T-helper 2 cell (primary cell): ENCODE measurements at regions not wholly inside any gene's neighbourhood (a gene's known extent, or its start where the extent isn't known, plus 50 kb on each side); places are given as distances from the start of the nearest gene placed in this dataset.

Source experiments
- DNase-seq, 5 experiments: peaks; one replicate each; pipeline versions ENCODE4 v3.0.0 to v3.0.0-alpha.2; 2012 to 2022

DNA sequence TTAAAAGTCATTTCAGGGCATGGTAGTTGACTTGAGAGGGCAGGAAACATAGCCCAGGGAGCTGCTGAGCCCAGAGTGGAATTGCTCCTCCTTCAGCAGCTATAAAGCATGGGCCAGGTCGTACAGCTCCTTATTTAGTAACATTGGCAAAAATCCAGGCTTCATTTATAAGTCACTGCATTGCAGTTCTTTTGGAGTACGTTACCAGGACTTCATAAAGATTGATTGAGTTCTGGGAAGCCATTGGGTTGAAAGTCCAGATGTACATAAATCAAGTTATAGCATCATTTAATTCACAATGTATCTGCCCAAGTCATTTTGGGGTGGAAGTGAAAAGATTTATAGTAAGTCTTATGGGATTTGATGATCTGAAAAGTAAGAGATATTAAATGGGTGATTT is 53.0 kb upstream of the ANKEF1 start:
- no peak for DNase-seq

DNA sequence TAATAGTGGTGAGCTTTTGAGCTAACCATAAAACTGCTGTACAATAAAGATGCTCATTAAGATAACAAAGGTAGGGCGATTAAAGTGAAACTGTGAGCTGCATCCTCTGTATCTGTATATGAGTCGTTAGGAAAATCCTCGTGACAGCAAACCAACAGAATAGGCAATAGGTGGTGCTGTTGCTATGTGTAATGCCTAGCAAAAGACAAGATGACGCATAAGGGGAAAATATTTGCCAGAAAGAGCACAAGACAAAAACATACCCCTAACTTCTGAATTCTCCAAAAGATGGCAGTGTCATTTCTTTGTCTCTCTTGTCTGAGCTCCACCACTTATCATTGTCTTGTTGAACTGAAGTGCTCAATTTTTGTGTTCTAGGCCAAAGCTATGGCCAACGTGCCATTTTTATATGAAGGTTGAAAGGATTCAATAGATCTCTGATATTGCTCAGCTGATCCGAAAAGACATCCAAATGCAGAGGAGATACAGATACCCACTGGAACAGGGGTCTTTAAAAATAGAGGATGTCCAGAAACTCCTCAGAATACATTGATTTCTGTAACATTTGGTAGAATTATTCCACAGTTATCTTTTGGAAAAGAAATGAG is 56.3 kb upstream of the ANKEF1 start:
- peak in 2 of 5 experiments; percentile 29 to 80 for DNase-seq

DNA sequence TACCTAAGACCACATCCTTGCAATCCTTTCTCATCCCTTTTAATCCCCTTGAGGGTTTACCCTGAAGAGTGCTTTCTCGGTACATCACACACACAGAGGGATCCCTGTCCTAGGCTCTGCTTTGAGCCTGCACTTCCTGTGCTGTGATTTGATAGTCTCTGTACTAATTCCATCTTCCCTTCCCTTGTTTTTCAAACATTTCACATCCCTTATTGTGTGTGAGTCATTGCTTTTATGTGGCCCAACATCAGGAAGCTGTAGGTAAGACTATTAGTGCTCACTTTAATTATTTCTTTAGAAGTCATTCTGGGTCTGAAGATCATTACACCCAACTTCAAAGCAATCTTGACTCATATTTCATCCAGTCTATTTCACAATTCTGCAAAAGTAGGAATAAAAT is 57.2 kb upstream of the ANKEF1 start:
- no peak for DNase-seq

DNA sequence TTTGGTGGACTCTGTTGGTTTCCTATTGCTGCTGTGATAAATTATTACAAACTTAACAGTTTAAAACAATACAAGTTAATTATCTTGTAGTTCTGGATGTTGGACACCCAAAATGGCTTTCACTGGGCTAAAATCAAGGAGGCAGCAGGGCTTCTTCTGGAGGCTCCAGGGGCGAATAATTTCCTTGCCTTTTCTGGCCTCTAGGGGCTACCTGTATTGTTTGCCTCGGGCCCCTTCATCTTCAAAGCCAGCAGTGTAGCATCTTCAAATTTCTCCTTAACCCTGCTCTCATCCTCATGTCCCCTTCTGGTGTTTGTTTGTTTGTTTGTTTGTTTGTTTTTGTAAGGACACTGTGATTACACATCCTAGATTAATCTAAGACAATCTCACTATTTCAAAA is 60.5 kb upstream of the ANKEF1 start:
- DNase-seq: no peak

DNA sequence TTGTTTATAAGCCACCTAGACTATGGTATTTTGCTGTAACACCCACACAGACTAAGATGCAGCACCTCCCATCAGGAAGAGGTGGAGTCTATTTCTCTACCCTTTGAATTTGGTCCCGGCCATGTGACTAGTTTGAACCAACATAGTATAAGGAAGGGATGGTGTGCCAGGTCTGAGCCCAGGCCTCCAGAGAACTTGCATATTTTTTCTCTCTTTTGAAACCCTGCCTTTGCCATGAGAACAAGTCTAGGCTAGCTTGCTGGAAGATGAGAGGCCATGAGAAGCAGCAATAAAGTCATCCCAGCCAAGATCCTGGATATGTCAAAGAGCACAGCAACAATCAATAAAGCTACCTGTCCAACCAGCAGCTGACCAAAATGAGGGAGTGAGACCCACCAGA is 63.0 kb upstream of the ANKEF1 start:
- DNase-seq: no peak

DNA sequence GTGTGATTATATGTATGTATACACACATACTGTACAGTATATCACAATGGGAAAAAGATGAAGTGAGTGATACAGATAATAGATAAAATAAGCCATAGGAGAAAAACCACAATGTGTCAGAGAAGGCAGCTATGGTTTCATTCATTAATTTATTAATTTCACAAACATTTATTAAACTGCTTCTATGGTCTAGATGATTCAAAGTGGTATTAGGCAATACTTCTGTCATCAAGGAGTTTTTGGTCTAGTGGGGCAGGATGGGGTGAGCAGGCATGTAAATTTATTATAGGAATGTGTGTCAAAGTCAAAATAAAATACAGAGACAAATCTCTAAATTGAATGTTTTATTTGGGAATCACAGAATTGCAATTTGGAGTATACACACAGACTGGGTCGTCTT is 65.2 kb upstream of the ANKEF1 start:
- no peak for DNase-seq

DNA sequence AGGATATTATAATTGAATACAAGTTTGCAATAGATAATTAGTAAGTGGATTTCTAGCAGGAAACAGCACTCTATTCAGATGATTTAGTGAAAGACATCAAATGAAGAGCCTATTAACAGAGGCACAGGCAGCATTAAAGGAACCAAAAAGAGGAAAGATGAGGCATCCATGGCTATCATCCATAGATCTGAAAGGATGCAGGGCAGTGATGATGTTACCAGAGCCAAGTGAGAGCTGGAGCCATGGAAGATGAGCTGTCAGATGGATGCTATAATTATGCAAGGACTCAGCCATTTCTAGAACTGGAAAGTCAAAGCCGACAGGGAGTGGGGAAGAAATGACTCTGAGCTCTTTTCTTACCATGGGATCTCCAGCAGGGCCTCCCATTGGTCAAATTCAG is 66.8 kb upstream of the ANKEF1 start:
- DNase-seq: no peak

DNA sequence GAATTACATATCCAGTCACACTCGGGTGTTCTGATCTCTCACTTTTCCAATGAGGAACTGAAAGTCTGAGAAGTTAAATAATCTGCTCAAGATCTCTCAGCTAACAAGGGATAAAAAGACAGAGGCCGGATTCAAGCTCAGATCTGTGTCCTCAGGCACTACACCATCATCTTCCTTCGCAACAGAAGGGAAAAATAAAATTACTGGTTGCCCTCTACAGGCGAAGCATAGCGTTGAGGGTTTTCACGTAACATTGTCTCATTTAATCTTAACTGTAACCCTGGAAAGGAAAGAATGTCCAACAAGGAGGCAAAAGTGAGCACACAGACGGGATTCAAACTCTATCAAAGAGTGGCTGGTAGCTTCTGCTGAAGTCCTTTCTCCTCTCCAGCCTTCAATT is 67.8 kb upstream of the ANKEF1 start:
- no peak for DNase-seq

DNA sequence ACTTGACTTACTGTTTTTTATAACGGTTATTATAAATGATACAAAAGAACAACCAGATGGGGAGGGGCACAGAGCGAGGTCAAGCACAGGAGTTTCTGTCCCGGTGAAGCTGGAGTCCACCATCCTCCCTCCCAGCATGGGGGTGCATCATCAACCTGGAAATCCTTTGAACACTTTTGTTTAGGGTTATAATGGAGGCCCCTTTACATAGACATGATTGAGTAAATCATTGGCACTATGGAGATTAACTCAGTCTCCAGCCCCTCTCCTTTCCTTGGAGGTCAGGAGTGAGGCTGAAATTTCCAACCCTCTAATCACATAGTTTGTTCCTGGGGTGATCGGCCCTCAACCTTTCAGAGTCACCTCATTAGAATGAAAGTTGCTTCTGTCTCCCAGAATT is 71.8 kb upstream of the ANKEF1 start:
- DNase-seq: no peak

DNA sequence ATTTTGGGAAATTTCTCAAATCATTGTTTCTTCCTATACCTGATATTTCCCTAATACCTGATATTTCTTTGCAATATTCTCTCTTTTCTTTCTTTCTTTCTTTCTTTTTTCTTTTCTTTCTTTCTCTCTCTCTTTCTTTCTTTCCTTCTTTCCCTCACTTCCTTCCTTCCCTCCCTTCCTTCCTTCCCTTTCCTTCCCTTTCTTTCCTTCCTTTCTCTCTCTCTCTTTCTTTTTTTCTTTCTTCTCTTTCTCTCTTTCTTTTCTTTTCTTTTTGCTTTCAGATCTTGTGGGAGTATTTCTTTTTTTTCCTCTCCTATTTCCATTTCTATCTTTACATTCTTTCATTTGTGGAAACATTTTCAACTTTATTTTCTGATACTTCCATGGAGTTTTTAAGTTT is 76.1 kb upstream of the ANKEF1 start:
- no peak for DNase-seq

DNA sequence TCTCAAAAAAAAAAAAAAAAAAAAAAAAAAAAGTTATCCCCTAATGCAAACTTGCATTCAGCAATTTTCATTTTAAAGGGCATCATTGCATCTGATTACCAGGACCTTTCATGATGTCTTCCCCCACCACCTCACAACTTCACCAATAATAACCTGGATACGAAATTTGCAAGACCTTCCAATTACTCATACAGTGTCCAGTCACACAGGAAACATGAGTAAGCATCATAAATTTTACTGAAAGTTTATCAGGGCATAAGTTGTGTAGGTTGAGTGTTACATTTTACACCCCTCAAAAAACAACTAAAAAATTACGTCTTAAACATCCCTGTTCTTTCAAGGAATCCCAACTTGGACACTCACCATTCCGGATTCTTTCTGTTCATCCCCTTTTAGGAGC is 79.1 kb upstream of the ANKEF1 start:
- DNase-seq: no peak

DNA sequence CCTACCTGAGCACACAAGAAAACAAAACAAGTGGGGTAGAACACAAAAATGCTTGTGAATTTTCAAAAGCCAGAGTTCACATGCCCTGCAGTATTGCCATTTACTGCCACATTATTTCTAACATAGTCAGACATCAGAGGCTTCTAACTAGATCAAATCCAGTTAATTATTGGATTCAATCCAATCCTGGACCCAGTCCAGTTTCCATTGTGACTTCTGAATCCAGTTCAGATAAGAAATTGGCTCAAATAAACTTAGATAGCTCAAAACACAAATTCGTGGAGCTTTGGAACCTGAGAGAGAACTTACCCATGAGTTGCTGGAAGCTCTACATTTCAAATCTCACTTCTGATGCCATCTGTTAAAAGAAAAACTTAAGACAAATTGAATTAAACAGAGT is 85.2 kb upstream of the ANKEF1 start:
- no peak for DNase-seq

DNA sequence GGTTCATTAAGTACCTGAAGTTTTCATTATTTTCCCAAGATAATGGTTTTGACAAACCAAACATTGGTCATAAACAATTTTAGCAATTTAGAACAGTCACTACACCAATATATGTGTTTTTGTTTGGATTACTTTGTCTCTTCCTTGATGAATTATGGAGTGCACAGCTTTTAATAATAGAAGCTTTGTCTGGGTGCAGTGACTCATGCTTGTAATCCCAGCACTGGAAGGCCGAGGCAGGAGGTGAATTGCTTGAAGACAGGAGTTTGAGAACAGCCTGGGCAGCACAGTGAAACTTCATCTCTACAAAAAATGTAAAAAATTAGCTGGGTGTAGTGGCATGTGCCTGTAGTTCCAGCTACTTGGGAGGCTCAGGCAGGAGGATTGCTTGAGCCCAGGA is 89.4 kb upstream of the ANKEF1 start:
- no peak for DNase-seq

DNA sequence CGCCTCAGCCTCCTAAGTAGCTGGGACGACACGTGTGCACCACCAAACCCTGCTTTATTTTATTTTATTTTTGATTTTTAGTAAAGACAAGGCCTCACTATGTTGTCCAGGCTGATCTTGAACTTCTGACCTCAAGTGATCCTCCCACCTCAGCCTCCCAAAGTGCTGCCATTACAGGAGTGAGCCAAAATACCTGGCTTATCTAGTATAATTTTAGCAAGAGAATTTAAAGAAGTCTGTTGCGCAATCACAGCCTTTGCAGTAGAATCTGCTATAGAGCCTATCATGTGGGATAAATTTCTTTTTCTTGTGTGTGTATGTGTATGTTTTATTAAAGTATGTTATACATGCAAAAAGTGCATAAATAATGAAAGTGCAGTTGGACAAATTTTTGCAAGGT is 92.1 kb upstream of the ANKEF1 start:
- no peak for DNase-seq

DNA sequence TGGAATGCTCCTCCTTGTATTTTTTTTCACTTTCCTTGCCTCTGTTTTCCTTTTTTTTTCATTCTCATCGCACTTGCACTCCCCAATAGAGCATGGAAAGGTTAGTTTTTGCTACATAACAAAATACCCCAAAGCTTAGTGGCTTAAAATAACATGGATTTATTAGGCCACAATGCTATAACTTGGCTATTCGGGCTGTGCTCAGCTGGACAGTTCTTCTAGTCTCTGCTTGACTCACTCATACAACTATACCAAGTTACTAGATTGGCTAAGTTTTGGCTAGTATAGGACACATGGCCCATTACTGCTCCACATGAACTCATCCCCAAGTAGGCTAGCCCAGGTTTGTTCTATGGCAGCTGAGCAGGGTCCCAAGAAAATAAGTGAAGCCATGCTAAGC is 94.5 kb upstream of the ANKEF1 start:
- no peak for DNase-seq

DNA sequence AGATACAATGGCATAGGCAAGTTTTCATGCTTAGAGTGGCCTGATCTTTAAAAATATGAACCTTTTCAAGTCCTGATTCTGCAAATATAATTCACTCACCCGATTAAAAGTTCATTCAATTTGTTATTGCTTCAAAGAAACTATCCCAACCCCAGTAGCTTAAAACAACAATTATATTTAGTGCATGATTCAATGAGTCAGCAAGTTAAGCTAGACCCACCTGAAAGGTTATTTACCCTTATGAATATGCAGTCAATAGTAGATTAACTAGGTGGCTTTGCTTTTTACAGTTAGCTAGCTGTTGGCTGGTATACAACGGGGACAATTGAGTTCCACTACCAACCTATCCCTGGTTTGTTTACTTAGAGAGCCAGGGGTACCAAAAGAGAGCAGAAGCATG is 95.6 kb upstream of the ANKEF1 start:
- no peak for DNase-seq

DNA sequence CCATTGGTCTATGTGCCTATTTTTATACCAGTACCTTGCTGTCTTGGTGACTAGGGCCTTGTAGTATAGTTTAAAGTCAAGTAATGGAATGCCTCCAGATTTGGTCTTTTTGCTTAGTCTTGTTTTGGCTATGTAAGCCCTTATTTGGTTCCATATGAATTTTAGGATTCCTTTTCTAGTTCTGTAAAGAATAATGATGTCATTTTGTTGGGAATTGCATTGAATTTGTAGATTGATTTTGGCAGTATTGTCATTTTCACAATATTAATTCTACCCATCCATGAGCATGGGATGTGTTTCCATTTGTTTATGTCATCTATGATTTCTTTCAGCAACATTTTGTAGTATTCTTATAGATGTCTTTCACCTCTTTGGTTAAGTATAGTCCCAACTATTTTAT is 96.4 kb upstream of the PAK5 start:
- DNase-seq: no peak

DNA sequence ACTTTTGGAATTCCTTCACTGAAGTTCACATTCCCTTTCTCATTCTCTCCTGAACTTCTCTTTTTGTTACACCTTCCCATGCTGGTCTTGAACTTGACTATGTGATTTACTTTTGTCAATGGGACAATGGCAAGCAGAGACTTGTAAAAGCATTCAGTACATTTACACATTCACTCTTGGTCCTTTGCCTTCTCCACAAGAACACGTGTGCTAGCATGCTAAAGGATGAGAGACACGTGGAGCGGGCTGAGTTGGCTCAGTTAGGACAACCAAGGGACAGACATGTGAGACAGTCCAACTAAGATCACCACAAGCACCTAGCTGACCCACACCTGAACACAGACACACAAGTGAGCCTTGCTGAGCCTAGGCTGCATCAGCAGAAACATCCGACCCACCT is 91.3 kb upstream of the PAK5 start:
- no peak for DNase-seq

DNA sequence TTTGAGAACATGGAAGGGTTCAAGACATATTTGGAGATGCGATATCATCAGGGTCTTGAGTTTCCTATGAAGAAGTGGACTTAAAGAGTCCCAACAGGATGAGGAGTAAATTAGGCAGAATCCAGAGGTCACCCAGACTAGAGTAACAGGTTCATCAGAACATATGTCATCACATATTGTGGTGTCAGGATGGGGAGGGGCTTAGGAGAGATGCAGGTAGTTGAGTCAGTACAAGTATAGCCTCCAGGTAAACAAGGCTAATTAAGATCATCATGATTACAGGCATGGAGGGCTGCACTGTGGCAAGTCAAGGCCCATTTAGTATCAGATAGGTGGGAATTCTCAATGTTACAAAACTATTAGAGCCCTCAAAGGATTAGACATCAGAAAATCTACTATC is 90.1 kb upstream of the PAK5 start:
- DNase-seq: no peak

DNA sequence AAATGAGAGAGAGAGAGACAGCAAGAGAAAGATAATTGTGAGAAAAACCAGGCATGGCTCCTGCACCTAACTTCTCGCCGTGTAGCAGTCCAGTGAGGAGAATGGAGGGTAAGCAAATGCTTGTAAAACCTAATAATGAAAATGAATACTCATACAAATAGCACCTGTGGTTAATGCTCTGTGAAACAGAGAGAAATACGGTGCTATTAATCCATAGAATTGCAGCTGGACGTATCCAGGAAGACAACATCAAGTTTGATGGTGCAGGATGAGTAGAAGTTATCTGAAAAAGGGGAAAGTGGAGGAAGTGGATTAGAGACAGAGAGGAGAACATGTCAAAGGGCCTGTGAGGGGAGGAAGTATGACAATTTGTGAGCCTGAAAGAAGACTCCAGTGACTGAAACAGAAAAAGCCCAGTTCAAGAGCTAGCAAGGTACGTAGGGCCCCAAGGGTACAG is 89.4 kb upstream of the PAK5 start:
- DNase-seq: peak in 1 of 5 experiments; percentile 11

DNA sequence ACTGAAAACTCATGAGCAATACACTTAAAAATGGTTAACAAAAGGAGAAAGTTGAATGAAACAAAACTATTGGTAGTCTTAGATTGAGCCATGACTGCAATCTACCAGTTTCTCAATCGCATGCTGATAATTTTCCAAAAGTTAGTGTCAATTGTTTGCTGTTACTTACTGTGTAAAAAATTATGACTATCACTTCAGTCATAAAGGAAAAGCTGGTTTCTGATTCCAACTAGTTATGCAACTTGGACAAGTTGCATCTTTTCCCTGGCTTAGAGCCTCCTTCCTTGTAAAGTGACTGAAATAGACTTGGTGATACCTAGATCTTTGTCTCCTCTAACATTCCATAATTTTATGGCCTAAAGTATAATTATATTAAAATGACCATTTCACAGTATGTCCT is 88.3 kb upstream of the PAK5 start:
- no peak for DNase-seq

DNA sequence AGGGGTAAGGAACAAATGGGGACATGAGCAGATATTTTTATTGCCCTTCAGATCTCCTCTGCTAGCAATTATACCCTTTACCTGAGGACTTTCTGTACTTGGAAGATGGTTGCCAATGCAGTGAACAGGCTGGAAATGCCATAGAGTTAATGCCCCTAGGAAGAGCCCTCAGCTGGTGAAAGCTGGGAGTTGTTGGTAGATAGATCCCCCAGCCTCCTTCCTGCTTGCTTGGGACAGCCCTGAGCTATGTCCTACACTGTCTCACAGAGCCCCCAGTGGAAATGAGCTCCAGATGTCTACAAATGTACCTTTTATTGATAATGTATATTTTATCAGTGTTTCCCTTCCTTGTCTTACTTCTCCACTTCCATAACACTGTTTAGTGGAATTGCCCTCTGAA is 87.6 kb upstream of the PAK5 start:
- no peak for DNase-seq

DNA sequence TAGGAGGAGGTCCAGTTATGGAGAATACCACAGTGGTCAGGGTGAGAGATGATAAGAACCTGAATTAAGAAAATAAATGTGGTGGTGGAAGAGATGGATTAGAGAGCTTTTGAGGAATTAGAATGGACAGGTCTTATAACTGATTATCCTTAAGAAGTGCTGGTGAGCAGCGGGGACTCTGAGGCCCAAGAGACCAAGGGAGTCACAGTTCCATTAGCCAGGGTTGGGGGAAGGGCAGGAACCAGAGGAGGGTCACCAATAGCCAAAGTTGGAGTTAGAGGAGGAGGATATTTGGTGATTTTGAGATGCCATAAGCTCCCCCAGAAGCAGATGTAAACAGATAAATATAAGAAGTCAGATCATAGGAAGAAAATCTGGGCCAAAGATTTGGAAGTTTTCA is 87.1 kb upstream of the PAK5 start:
- DNase-seq: no peak

DNA sequence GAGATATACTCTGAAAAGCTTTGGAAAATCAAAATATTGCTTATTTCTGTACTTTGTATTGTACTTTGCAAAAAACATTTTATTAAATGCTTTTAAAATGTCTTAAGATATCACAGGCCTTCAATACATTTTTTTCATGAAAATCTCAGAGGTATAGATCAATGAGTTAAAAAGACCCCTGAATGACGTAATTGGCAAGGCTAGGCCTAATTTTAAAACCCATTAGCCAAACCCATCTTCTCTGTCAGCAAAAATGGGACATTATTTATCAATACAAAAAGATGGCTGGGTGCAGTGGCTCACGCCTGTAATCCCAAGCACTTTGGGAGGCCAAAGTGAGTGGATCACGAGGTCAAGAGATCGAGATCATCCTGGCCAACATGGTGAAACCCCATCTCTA is 84.8 kb upstream of the PAK5 start:
- no peak for DNase-seq

DNA sequence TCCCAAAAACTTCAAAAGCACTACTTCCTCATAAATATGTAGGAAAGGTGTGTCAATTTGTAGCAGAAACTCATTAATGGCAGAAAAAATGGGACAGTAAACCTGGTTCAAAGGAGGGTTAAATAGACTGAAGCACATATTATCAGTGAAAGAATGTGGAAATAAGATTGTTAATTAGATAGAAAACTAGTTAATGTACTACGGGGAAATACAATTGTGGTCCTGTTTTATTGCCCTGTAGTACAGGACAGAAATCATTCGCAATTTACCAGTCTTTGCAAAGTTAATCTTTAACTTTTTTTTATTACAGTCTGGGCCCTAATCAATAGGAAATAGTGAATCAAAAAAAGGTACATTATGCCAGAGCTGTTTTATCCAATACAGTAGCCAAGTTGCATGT is 82.0 kb upstream of the PAK5 start:
- no peak for DNase-seq
